Caki2 (cell line): ENCODE measurements at regions not wholly inside any gene's neighbourhood (a gene's known extent, or its start where the extent isn't known, plus 50 kb on each side); places are given as distances from the start of the nearest gene placed in this dataset.

Experiments
- DNase-seq: peaks from one replicate; pipeline ENCODE4 v3.0.0-alpha.2; 2015; ENCODE audit warnings: low read depth
- in situ Hi-C: cut with HindIII; loops from 2 replicates; pipeline ENCODE4 v1.10.0; 2016; ENCODE audit warnings: low sequenced_read_pairs, low pct_unique_long_range_greater_than_20kb, mixed read lengths

- DNase-seq = no peak
- in situ Hi-C loops = no loop called here
Observed at GRCh38 chr18:55078303-55078932, 119.2 kb upstream of the CCDC68 start.

GRCh38 chr18:55076643-55077218, 117.5 kb upstream of the CCDC68 start:
- in situ Hi-C loops = no loop called here

GRCh38 chr18:55073834-55074233, 114.6 kb upstream of the CCDC68 start:
- no peak for DNase-seq
- in situ Hi-C loops = no loop called here

More at GRCh38 chr18:55076643-55077218, 117.5 kb upstream of the CCDC68 start:
- DNase-seq = no peak

GRCh38 chr18:55073116-55073515, 113.9 kb upstream of the CCDC68 start:
- DNase-seq = no peak
- in situ Hi-C loops = no loop called here

GRCh38 chr18:55072698-55073097, 113.4 kb upstream of the CCDC68 start:
- in situ Hi-C loops = no loop called here
- no peak for DNase-seq

GRCh38 chr18:55072181-55072580, 112.9 kb upstream of the CCDC68 start:
- DNase-seq = no peak

GRCh38 chr18:55069497-55069896, 110.2 kb upstream of the CCDC68 start:
- no peak for DNase-seq
- in situ Hi-C loops = no loop called here

More at GRCh38 chr18:55072181-55072580, 112.9 kb upstream of the CCDC68 start:
- in situ Hi-C loops = no loop called here

- no peak for DNase-seq
- in situ Hi-C loops = no loop called here
Observed at GRCh38 chr18:55064760-55065159, 105.5 kb upstream of the CCDC68 start.

GRCh38 chr18:55064073-55064472, 104.8 kb upstream of the CCDC68 start:
- no peak for DNase-seq
- in situ Hi-C loops = no loop called here

GRCh38 chr18:55054021-55054990, 95.0 kb upstream of the CCDC68 start:
- DNase-seq = no peak
- in situ Hi-C loops = no loop called here

- peak; percentile 5 for DNase-seq
- in situ Hi-C loops = no loop called here
Observed at GRCh38 chr18:55048892-55049291, 89.6 kb upstream of the CCDC68 start.

- in situ Hi-C loops = no loop called here
- DNase-seq = no peak
Observed at GRCh38 chr18:55047546-55047945, 88.3 kb upstream of the CCDC68 start.

GRCh38 chr18:55041366-55041765, 82.1 kb upstream of the CCDC68 start:
- DNase-seq = no peak
- in situ Hi-C loops = no loop called here

- no peak for DNase-seq
- in situ Hi-C loops = no loop called here
Observed at GRCh38 chr18:55038162-55038561, 78.9 kb upstream of the CCDC68 start.

GRCh38 chr18:55034742-55035141, 75.5 kb upstream of the CCDC68 start:
- in situ Hi-C loops = no loop called here
- DNase-seq = no peak

- DNase-seq = no peak
- in situ Hi-C loops = no loop called here
Observed at GRCh38 chr18:55031979-55032378, 72.7 kb upstream of the CCDC68 start.

- in situ Hi-C loops = no loop called here
Observed at GRCh38 chr18:55031576-55031975, 72.3 kb upstream of the CCDC68 start.

GRCh38 chr18:55031164-55031563, 71.9 kb upstream of the CCDC68 start:
- no peak for DNase-seq
- in situ Hi-C loops = no loop called here

More at GRCh38 chr18:55031576-55031975, 72.3 kb upstream of the CCDC68 start:
- no peak for DNase-seq

GRCh38 chr18:55024564-55024963, 65.3 kb upstream of the CCDC68 start:
- in situ Hi-C loops = no loop called here
- DNase-seq = no peak
